Left lung (tissue), 4 donors: ENCODE measurements at regions not wholly inside any gene's neighbourhood (a gene's known extent, or its start where the extent isn't known, plus 50 kb on each side); places are given as distances from the start of the nearest gene placed in this dataset.
"Not testable (repeated sequence)": the region's sequence is repeated elsewhere in the genome, so short reads cannot be mapped to it uniquely, and the experiment has no call there.

ENCODE experiments used
- ATAC-seq: fragments of 200-7000 bp; cut with Tn5 transposase; one replicate; pipeline ENCODE4 v1.9.1; 2020; ENCODE audit warnings: moderate library complexity
- DNase-seq, 4 donors: peaks; one replicate each; pipeline ENCODE4 v3.0.0-alpha.2; 2013 to 2020
- H3K27ac ChIP-seq, 2 donors: fragments of 200-600 bp; sonication (generic) in 1 of 2; one replicate each; pipeline versions ENCODE4 v1.5.0 to v1.8.0; 2020 to 2021
- H3K27me3 ChIP-seq, 2 donors: fragments of 200-600 bp; sonication (generic) in 1 of 2; one replicate each; pipeline versions ENCODE4 v1.5.0 to v1.8.0; 2020 to 2021
- H3K36me3 ChIP-seq, 2 donors: fragments of 200-600 bp; sonication (generic) in 1 of 2; one replicate each; pipeline versions ENCODE4 v1.5.0 to v1.8.0; 2020 to 2021
- H3K4me1 ChIP-seq, 2 donors: fragments of 200-600 bp; one replicate each; pipeline ENCODE4 v1.8.0; 2021
- H3K4me3 ChIP-seq, 2 donors: fragments of 200-600 bp; sonication (generic) in 1 of 2; one replicate each; pipeline versions ENCODE4 v1.5.0 to v1.8.0; 2020 to 2021; ENCODE audit warnings: mild to moderate bottlenecking in 1 of 2
- H3K9me3 ChIP-seq, 2 donors: fragments of 200-600 bp; sonication (generic) in 1 of 2; one replicate each; pipeline versions ENCODE4 v1.5.0 to v1.8.0; 2020 to 2021
- CTCF ChIP-seq, 2 donors: fragments of 200-600 bp; sonication (generic) in 1 of 2; IDR thresholded peaks; one replicate each; pipeline versions ENCODE4 v1.5.0 to v1.8.0; 2021; ENCODE audit warnings: antibody characterized with exemption in 2 of 2
- intact Hi-C, 2 donors: fragments of 100-400 bp; cut with DNase I; formaldehyde crosslinking; loops; one replicate each; pipeline versions ENCODE4 v1.11.2 to v1.14.2; 2022
- donor health status: DM: no; HTN: yes; CAD: no.
- donor health status: DM: no; HTN: no; CAD: no.

- no peak for TF ChIP-seq CTCF (IDR thresholded peaks at IDR 0.05)
- Histone ChIP-seq H3K27ac (no peak overlapping the region), H3K9me3 (peaks cover 0 to 46% of the 10 kb centered on the region in 2 donors), H3K27me3 (no peaks in the 10 kb centered on the region), H3K4me1 (no peaks in the 10 kb centered on the region), H3K36me3 (no peaks in the 10 kb centered on the region), H3K4me3 (no peak overlapping the region)
- DNase-seq (no peak), ATAC-seq (no peak)
- intact Hi-C loops = no loop called here
These were observed 945.2 kb downstream of the TUBA3C start for GRCh38 chr13:18236528-18236815.

- H3K36me3 ChIP-seq = no peaks in the 10 kb centered on the region
- no peak for DNase-seq
- intact Hi-C loops = no loop called here
- H3K27ac ChIP-seq = no peak overlapping the region
- no peak for ATAC-seq
- no peak for TF ChIP-seq CTCF (IDR thresholded peaks at IDR 0.05)
- no peaks in the 10 kb centered on the region for H3K4me1 ChIP-seq
- no peak overlapping the region for H3K4me3 ChIP-seq
- peaks cover 0 to 46% of the 10 kb centered on the region in 2 donors for H3K9me3 ChIP-seq
- no peaks in the 10 kb centered on the region for H3K27me3 ChIP-seq
These were observed 945.7 kb downstream of the TUBA3C start for GRCh38 chr13:18235756-18236527.

- H3K4me3 ChIP-seq = no peak overlapping the region
- no peak for ATAC-seq
- peaks cover 0 to 46% of the 10 kb centered on the region in 2 donors for H3K9me3 ChIP-seq
- H3K36me3 ChIP-seq = no peaks in the 10 kb centered on the region
- H3K27ac ChIP-seq = no peak overlapping the region
- DNase-seq = no peak
- no peaks in the 10 kb centered on the region for H3K27me3 ChIP-seq
- intact Hi-C loops = no loop called here
- no peak for TF ChIP-seq CTCF (IDR thresholded peaks at IDR 0.05)
- no peaks in the 10 kb centered on the region for H3K4me1 ChIP-seq
These were observed 946.5 kb downstream of the TUBA3C start for GRCh38 chr13:18235172-18235571.

- H3K9me3 ChIP-seq = peaks cover 0 to 46% of the 10 kb centered on the region in 2 donors
- H3K36me3 ChIP-seq, intact Hi-C loops, H3K4me3 ChIP-seq, H3K4me1 ChIP-seq, H3K27me3 ChIP-seq, H3K27ac ChIP-seq, ATAC-seq: not testable (repeated sequence)
- peak in 1 of 4 donors; percentile 71 for DNase-seq
These were observed 947.2 kb downstream of the TUBA3C start for GRCh38 chr13:18234451-18234850.

GRCh38 chr13:18233783-18234299 is 947.8 kb downstream of the TUBA3C start:
- H3K27me3 ChIP-seq = no peaks in the 10 kb centered on the region
- intact Hi-C loops = no loop called here
- no peak for TF ChIP-seq CTCF (IDR thresholded peaks at IDR 0.05)
- no peak for DNase-seq
- H3K36me3 ChIP-seq = no peaks in the 10 kb centered on the region
- H3K27ac ChIP-seq = no peak overlapping the region
- no peaks in the 10 kb centered on the region for H3K4me1 ChIP-seq
- H3K9me3 ChIP-seq = peaks cover 0 to 46% of the 10 kb centered on the region in 2 donors
- ATAC-seq = no peak
- no peak overlapping the region for H3K4me3 ChIP-seq
